Adrenal gland (tissue), 9 donors: ENCODE measurements at regions not wholly inside any gene's neighbourhood (a gene's known extent, or its start where the extent isn't known, plus 50 kb on each side); places are given as distances from the start of the nearest gene placed in this dataset.

Source experiments
- DNase-seq, 7 donors: peaks; one replicate each; pipeline ENCODE4 v3.0.0-alpha.2; 2019 to 2020
- H3K27ac ChIP-seq, 5 donors: fragments of 200-600 bp; sonication (generic) in 4 of 5; 1 replicate in 3 of 5; 2 replicates in 2 of 5; pipeline versions ENCODE4 v1.5.1 to v1.8.0; 2016 to 2020; ENCODE audit warnings: mild to moderate bottlenecking in 1 of 5
- H3K27me3 ChIP-seq: fragments of 200-600 bp; 2 replicates; pipeline ENCODE4 v1.8.0; 2021
- H3K36me3 ChIP-seq, 2 donors: fragments of 200-600 bp; replicated peaks in 1 of 2; 1 replicate in 1 of 2; 2 replicates in 1 of 2; pipeline versions ENCODE4 v1.5.1 to v1.8.0; 2018 to 2022
- H3K4me1 ChIP-seq, 2 donors: fragments of 200-600 bp; replicated peaks in 1 of 2; 1 replicate in 1 of 2; 2 replicates in 1 of 2; pipeline versions ENCODE4 v1.5.1 to v1.8.0; 2018 to 2021
- H3K4me3 ChIP-seq, 4 donors: fragments of 200-600 bp; sonication (generic) in 3 of 4; one replicate each; pipeline ENCODE4 v1.5.1; 2016 to 2018
- H3K9me3 ChIP-seq, 3 donors: fragments of 200-600 bp; sonication (generic) in 1 of 3; replicated peaks in 1 of 3; 1 replicate in 2 of 3; 2 replicates in 1 of 3; pipeline versions ENCODE4 v1.5.1 to v1.8.0; 2016 to 2021
- CTCF ChIP-seq, 6 experiments: fragments of 450-650 bp in 4 of 6; fragments of 200-600 bp in 2 of 6; sonication (generic) in 1 of 6; IDR thresholded peaks; 1 replicate in 5 of 6; 2 replicates in 1 of 6; pipeline versions ENCODE4 v1.5.1 to v1.8.0; 2016 to 2021; ENCODE audit warnings: antibody characterized with exemption in 6 of 6, mild to moderate bottlenecking in 2 of 6, moderate library complexity in 1 of 6
- POLR2A ChIP-seq, 2 donors: fragments of 450-650 bp; IDR thresholded peaks; one replicate each; pipeline ENCODE4 v1.6.1; 2017; ENCODE audit warnings: antibody characterized with exemption in 2 of 2, mild to moderate bottlenecking in 2 of 2, moderate library complexity in 1 of 2
- WGBS, 4 donors: extraction: QIAGEN DNeasy Blood & Tissue Kit in 2 of 4; methylation state at CpG; one replicate each; pipeline versions ENCODE4 v1.1.5 to v1.1.7; 2013 to 2017; 5-methylcytosine and 5-hydroxymethylcytosine counted together
- intact Hi-C, 2 donors: fragments of 100-400 bp; cut with DNase I; formaldehyde crosslinking; loops; one replicate each; pipeline versions ENCODE4 v1.14.1 to v1.15.0; 2022 to 2023
- donor health status: healthy with polysubstance abuse.
- donor health status: Bipolar disorder and iron deficiency.
- donor health status: DM: yes; HTN: yes; CAD: no.
- donor health status: DM: no; HTN: no; CAD: no.
- donor health status: DM: no; HTN: no; CAD: no.

GRCh38 chr15:66936109-66936860 is 129.1 kb upstream of the SMAD3 start:
- peak overlapping the region in 2 of 5 donors; percentile 44 to 76 for H3K27ac ChIP-seq
- H3K27me3 ChIP-seq, result no peaks in the 10 kb centered on the region
- peak overlapping the region in 1 of 4 donors; percentile 28 for H3K4me3 ChIP-seq
- intact Hi-C loops, result no loop called here
- peaks cover 0 to 16% of the 10 kb centered on the region in 2 donors for H3K4me1 ChIP-seq
- no peak for TF ChIP-seq CTCF (IDR thresholded peaks at IDR 0.05)
- TF ChIP-seq POLR2A (IDR thresholded peaks at IDR 0.05), result no peak
- 59 to 68% (median 64%) methylated on average over 24 to 25 of the region's 25 CpGs for WGBS, 4 donors
- peak in 4 of 7 donors; percentile 13 to 47 (median 34) for DNase-seq
- H3K36me3 ChIP-seq, result no peaks in the 10 kb centered on the region
- no peaks in the 10 kb centered on the region for H3K9me3 ChIP-seq

GRCh38 chr15:66936861-66937582 is 128.4 kb upstream of the SMAD3 start:
- DNase-seq, result peak in 2 of 7 donors; percentile 7 to 13
- Histone ChIP-seq H3K36me3 (no peaks in the 10 kb centered on the region), H3K27ac (peak overlapping the region in 2 of 5 donors; percentile 44 to 76), H3K27me3 (no peaks in the 10 kb centered on the region), H3K9me3 (no peaks in the 10 kb centered on the region), H3K4me3 (peak overlapping the region in 1 of 4 donors; percentile 28), H3K4me1 (peaks cover 0 to 8% of the 10 kb centered on the region in 2 donors)
- intact Hi-C loops, result no loop called here
- no peak for TF ChIP-seq CTCF (IDR thresholded peaks at IDR 0.05)
- TF ChIP-seq POLR2A (IDR thresholded peaks at IDR 0.05), result no peak
- 45 to 62% (median 57%) methylated on average over 8 of the region's 8 CpGs for WGBS, 4 donors

DNA sequence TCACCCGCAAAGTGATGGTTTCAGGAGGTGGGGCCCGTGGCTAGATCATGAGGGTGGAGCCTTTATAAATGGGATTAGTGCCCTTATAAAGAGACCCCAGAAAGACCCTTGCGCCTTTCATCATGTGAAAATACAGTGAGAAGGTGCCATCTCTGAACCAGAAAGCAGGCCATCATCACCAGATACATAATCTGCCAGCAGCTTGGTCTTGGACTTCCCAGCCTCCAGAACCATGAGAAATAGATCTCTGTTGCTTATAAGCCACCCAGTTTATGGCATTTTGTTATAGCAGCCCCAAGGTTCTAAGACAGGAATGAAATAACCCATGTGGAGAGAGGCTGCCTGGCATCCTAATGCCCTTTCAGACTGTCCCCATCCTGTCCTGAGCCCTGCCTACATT is 127.8 kb upstream of the SMAD3 start:
- Histone ChIP-seq H3K27me3 (no peaks in the 10 kb centered on the region), H3K9me3 (no peaks in the 10 kb centered on the region), H3K36me3 (no peaks in the 10 kb centered on the region), H3K4me1 (peaks cover 0 to 3% of the 10 kb centered on the region in 2 donors), H3K27ac (no peak overlapping the region), H3K4me3 (no peak overlapping the region)
- intact Hi-C loops, result no loop called here
- peak in 2 of 7 donors; percentile 2 to 5 for DNase-seq
- TF ChIP-seq CTCF (IDR thresholded peaks at IDR 0.05) (no peak), POLR2A (IDR thresholded peaks at IDR 0.05) (no peak)
- WGBS, 4 donors, result 78 to 94% (median 94%) methylated on average over 3 of the region's 3 CpGs

- WGBS, 4 donors, result 72 to 77% (median 74%) methylated on average over 3 of the region's 3 CpGs
- peak in 2 of 7 donors; percentile 3 for DNase-seq
- no peak for TF ChIP-seq POLR2A (IDR thresholded peaks at IDR 0.05)
- TF ChIP-seq CTCF (IDR thresholded peaks at IDR 0.05), result no peak
- intact Hi-C loops, result no loop called here
- Histone ChIP-seq H3K27me3 (no peaks in the 10 kb centered on the region), H3K4me1 (peaks cover 0 to 3% of the 10 kb centered on the region in 2 donors), H3K27ac (no peak overlapping the region), H3K9me3 (no peaks in the 10 kb centered on the region), H3K36me3 (no peaks in the 10 kb centered on the region), H3K4me3 (no peak overlapping the region)
Measured at GRCh38 chr15:66938114-66938830, 127.1 kb upstream of the SMAD3 start.
